Caki2 (cell line): ENCODE measurements at regions not wholly inside any gene's neighbourhood (a gene's known extent, or its start where the extent isn't known, plus 50 kb on each side); places are given as distances from the start of the nearest gene placed in this dataset.

ENCODE experiments used
- DNase-seq: peaks from one replicate; pipeline ENCODE4 v3.0.0-alpha.2; 2015; ENCODE audit warnings: low read depth
- in situ Hi-C: cut with HindIII; loops from 2 replicates; pipeline ENCODE4 v1.10.0; 2016; ENCODE audit warnings: low sequenced_read_pairs, low pct_unique_long_range_greater_than_20kb, mixed read lengths

- in situ Hi-C loops = no loop called here
- no peak for DNase-seq
Observed at GRCh38 chr6:170028629-170029345, 262.1 kb downstream of the DLL1 start.

DNA sequence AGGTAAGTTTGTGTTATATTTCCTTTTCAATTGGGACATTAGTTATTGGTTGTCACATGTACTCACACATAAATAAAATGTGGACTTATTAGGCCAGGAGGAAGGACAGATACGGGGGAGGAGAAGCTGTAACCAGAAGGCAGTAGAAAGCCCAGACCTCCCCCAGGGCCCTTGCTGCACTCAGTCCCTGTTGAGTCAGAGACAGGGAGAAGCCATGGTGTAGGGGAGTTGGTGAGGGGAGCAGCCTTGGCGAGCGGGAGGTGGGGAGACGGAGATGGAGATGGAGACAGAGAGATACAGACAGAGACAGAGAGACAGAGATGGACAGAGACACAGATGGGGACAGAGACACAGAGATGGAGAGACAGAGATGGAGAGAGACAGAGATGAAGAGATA lies 263.2 kb downstream of the DLL1 start:
- no peak for DNase-seq
- in situ Hi-C loops = no loop called here

- in situ Hi-C loops = no loop called here
- no peak for DNase-seq
Observed at GRCh38 chr6:170026751-170027646, 263.9 kb downstream of the DLL1 start.

DNA sequence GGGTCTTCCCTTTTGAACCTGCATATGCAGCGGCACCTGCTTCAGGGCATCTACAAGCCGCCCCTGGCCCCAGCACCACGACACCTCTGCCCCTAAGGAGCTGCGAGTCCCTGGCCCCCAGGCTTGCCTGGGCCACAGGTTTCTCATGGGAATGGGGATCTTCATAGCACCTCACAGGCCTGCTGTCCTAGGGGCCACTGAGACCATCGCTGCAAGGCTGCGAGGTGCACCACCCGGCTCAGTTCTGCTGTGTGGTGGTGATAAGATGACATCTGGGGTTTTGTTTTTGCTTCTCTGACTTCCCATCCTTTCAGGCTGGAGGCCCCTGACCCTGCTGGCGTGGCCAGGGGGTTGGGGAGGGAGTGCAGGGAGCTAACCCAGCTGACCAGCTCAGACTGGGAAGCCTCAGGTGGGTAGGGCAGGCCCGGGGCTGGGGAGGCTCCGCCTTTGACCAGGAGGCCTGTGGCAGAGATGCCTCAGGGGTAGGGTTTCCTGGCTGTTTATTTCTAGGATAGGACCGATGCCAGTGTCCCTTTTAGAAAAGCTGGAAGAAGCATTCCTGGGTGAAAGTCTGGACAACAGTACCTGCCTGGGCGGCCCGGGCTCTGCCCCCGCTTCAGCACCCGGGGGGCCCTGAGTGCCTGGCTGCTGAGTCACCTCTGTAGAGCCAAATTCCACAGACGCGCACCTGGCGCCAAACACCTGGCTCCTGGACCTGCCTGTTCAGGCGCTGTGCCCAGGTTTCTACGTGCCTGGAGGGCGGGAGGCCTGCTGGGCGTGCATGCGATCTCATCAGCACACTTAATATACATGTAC lies 264.7 kb downstream of the DLL1 start:
- DNase-seq = no peak
- in situ Hi-C loops = no loop called here

DNA sequence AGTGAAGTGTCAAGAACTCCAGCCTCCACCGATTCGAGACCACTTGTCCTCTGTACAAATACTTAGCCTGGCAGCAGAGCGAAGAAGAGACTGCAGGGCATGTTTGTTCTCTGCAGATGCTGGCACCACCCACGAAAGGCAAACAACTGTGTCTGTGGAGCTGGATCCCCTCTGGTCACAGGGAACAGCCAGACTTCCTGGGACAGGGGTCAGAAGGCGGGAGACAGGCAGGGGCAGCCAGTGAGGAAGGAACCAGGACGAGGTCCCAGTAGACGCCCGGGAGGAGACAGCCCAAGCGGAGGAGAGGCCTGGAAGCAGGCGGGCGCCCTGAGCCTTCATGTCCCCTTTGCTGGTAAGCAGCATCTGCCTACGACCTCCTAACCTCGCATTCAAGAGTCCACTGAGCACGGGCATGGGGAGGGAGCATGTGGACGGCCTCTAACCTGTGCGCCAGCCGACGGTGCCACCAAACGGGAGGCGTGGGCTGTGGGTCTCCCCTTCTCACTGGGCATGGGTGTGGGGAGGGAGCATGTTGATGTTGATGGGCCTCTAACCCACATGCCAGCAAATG lies 265.5 kb downstream of the DLL1 start:
- in situ Hi-C loops = no loop called here
- no peak for DNase-seq

DNA sequence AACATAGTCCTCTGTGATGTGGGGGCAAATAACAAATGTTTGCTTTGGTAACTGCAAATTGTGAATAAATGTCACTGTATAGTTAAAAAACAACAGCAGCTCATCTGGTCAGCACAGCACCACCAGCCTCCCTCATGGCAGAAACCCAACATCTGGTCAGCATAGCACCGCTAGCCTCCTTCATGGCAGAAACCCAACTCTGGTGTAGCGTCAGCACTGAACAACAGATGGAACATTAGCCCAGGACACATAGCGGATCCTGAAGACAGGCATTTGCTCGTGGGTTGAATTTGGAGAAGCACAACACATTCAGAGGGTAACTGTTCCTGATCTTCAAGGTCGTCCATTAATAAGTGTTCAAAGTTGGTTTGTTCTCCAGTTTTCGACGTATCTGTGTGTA lies 265.9 kb downstream of the DLL1 start:
- in situ Hi-C loops = no loop called here
- DNase-seq = no peak

GRCh38 chr6:170023620-170024521 lies 267.0 kb downstream of the DLL1 start:
- in situ Hi-C loops = no loop called here
- DNase-seq = no peak

DNA sequence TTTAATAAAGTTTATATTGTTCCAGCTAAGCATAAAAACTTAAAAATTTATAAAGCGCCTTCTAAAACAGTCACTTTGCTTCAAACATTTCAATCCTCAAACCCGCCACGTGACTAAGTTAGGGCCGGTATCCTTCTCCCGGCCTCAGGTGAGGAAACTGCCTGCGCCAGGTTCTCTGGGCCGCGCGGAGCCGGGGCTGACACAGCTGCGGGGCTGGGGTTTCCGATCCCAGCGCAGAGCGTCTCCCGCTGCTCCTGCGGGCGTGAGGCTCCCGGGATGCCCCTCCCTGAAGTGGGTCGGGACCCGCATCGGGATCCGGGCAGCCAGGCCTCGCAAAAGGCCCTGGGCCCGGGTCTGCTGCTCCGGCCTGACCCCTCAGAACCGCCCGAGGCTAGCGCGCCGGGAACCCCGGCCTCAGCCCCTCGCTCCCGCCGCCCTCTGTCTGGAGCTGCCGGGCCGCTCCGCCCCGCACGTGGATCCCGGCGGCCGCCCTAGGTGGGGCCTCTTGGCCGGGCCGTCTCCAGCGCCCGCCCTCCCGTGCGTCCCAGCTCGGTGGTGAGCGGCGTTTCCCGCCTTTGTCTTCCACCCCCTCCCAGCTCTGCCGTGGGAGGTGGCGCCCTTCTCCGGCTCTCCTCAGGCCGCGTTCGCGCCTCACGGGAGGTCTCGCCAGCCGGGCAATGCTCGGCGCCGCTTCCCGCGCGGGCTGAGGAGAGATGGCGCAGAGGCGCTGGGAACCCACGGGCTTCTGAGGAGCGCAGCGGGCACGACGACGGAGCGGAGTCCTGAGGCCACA lies 267.9 kb downstream of the DLL1 start:
- no peak for DNase-seq
- in situ Hi-C loops = no loop called here

GRCh38 chr6:170022291-170022722 lies 268.6 kb downstream of the DLL1 start:
- DNase-seq = no peak
- in situ Hi-C loops = no loop called here

DNA sequence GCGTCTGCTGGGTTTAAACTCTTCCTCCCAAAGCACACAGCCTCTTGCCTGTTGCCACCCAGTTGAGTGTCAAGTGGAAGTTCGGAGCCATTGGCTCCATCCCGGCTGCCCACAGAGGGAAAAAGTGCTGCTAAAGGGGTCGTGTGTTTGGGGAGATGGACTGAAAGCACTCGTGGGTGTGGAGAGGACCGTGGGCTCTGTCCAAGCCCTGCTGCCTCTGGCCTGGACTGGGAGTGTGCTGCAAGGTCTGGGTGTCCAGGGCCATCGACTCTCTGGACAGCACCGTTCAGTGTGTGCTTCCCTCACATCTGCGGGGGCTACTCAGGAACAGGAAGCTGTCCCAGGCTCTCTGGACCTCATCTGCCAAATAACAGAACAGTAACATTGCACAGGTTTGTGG lies 269.3 kb downstream of the DLL1 start:
- DNase-seq = no peak
- in situ Hi-C loops = no loop called here

DNA sequence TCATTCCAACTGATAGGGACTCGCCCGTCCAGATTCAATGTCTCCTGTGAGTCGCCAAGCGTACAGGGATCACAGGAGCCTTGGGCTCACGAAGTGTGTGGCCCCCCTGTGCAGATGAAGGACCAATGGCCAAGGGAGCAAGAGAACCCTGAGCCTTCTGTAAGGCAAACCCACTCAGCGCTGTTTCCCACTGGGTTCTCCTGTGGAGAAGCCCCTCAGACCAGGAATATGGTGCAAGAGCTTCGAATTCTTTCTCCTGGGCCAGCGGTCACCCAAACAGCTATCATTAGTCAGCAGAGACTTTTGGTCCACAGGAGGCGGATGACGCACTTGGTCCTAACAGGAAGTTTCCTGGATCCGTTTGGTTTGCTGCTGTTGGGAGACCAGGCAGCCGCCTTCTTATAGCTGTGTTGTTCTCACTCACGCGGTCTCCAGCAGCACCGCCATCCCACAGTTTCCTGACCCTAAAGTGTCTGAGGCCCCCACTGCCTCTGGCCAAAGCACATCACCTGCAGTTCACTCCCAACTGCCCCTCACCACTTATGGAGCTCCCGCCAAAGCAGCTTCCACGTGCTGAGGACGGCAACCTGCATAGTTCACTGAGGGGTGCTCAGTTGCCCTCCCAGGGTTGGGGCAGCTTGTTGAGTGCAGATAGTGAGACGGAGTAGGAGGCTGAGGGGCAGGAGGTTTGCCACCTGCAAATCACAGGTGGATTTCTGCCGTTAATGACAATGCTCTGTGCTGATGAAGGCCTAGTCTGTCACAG lies 268.6 kb downstream of the ERMARD start:
- in situ Hi-C loops = no loop called here
- DNase-seq = no peak

- DNase-seq = no peak
- in situ Hi-C loops = no loop called here
Observed at GRCh38 chr6:170018936-170019817, 267.8 kb downstream of the ERMARD start.

- no peak for DNase-seq
- in situ Hi-C loops = no loop called here
Observed at GRCh38 chr6:170018422-170018935, 267.1 kb downstream of the ERMARD start.

- no peak for DNase-seq
- in situ Hi-C loops = no loop called here
Observed at GRCh38 chr6:170017603-170018320, 266.3 kb downstream of the ERMARD start.

DNA sequence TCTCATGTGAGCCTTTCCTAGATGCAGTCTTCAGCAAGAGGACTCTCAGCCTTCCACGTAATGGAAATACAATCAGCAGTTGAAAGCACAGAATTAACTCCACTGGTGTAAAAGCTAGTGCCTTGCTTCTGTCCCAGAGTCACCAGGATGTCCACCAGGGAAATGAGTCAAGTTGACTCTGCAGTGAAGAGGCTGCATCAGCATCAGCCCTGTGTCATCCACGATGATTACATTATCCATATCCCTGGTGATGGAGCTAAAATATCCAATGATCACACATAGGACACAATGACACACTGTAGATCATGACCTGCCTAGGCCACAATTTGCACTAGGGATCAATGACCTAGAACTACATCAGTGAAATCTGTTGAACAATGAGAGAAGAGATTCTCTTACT lies 262.4 kb downstream of the ERMARD start:
- in situ Hi-C loops = no loop called here

More for the DNA sequence above, 262.4 kb downstream of the ERMARD start:
- DNase-seq = no peak
